MCF 10A (cell line): ENCODE measurements at regions not wholly inside any gene's neighbourhood (a gene's known extent, or its start where the extent isn't known, plus 50 kb on each side); places are given as distances from the start of the nearest gene placed in this dataset.

ENCODE experiments used
- BruUV-seq: library from RNA; stranded (reverse); fragments of 400-500 nt; replicated peaks from 2 replicates; lab custom pipeline; 2021; lab: Mats Ljungman, UMichigan
- CTCF ChIA-PET: fragments of 300-600 bp; sonication (Branson Sonifier 250); formaldehyde crosslinking; extraction: SDS; loops from one replicate; lab custom pipeline; 2021; ENCODE audit warnings: antibody characterized with exemption, inconsistent platforms; lab: Yijun Ruan, JAX
- POLR2A ChIA-PET: fragments of 300-600, 350-650 bp; sonication (Branson Sonifier 250); formaldehyde crosslinking; extraction: SDS; loops from one replicate; lab custom pipeline; 2020; ENCODE audit warnings: antibody characterized with exemption, inconsistent platforms; lab: Yijun Ruan, JAX
- DNase-seq: peaks from one replicate; pipeline ENCODE4 v3.0.0-alpha.2; 2018; ENCODE audit not compliant: unreplicated experiment
- H3K27ac Mint-ChIP-seq: one replicate; pipeline ENCODE4 v1.8.0; 2022; ENCODE audit warnings: mild to moderate bottlenecking, low read depth, mixed read lengths; ENCODE audit not compliant: unreplicated experiment
- H3K27me3 Mint-ChIP-seq: one replicate; pipeline ENCODE4 v1.8.0; 2022; ENCODE audit warnings: mixed read lengths; ENCODE audit not compliant: insufficient read depth, unreplicated experiment
- H3K36me3 Mint-ChIP-seq: one replicate; pipeline ENCODE4 v1.8.0; 2022; ENCODE audit warnings: mild to moderate bottlenecking, moderate library complexity, mixed read lengths; ENCODE audit not compliant: insufficient read depth, unreplicated experiment
- H3K4me1 Mint-ChIP-seq: one replicate; pipeline ENCODE4 v1.8.0; 2022; ENCODE audit warnings: mixed read lengths; ENCODE audit not compliant: insufficient read depth, unreplicated experiment
- H3K4me3 Mint-ChIP-seq: one replicate; pipeline ENCODE4 v1.8.0; 2022; ENCODE audit warnings: mild to moderate bottlenecking, moderate library complexity, mixed read lengths; ENCODE audit not compliant: unreplicated experiment
- H3K9me3 Mint-ChIP-seq: one replicate; pipeline ENCODE4 v1.8.0; 2022; ENCODE audit warnings: mixed read lengths; ENCODE audit not compliant: unreplicated experiment
- intact Hi-C: fragments of 100-400 bp; cut with micrococcal nuclease; formaldehyde crosslinking; loops from 2 replicates; pipeline ENCODE4 v1.14.1; 2022
- TF ChIP-seq, protein P1 (sequence below): fragments of 200-600 bp; IDR thresholded peaks from one replicate; pipeline ENCODE4 v1.8.0; 2022; ENCODE audit warnings: antibody characterized with exemption, mild to moderate bottlenecking; ENCODE audit not compliant: unreplicated experiment

DNA sequence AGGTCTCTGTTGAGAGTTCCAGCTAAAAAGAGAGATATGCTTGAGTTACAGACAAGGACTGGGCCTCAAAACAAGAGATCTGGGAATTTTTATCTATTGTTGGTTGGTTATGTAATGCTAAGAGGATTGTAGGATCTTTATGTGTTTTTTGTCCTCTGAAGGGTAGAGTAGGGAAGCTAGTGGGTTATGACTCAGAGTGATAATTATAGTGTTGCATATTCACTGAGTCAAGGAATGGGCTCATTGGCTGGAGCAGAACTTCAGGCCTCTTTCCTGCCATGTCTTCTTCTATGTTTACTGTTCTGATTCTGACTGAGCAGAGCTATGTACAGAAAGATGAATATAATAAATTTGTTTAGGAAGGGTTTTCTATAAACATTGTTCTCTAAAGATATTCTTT, 66.1 kb upstream of the NOX3 start:
- peaks cover 20% of the 10 kb centered on the region for H3K4me1 Mint-ChIP-seq
- intact Hi-C loops = no loop called here
- no peak for DNase-seq
- TF ChIP-seq, protein P1, sequence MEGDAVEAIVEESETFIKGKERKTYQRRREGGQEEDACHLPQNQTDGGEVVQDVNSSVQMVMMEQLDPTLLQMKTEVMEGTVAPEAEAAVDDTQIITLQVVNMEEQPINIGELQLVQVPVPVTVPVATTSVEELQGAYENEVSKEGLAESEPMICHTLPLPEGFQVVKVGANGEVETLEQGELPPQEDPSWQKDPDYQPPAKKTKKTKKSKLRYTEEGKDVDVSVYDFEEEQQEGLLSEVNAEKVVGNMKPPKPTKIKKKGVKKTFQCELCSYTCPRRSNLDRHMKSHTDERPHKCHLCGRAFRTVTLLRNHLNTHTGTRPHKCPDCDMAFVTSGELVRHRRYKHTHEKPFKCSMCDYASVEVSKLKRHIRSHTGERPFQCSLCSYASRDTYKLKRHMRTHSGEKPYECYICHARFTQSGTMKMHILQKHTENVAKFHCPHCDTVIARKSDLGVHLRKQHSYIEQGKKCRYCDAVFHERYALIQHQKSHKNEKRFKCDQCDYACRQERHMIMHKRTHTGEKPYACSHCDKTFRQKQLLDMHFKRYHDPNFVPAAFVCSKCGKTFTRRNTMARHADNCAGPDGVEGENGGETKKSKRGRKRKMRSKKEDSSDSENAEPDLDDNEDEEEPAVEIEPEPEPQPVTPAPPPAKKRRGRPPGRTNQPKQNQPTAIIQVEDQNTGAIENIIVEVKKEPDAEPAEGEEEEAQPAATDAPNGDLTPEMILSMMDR = no peak
- H3K27ac Mint-ChIP-seq = no peak overlapping the region
- BruUV-seq = no TSS peak
- no peaks in the 10 kb centered on the region for H3K27me3 Mint-ChIP-seq
- H3K4me3 Mint-ChIP-seq = no peak overlapping the region
- CTCF ChIA-PET = interaction anchor here (0.6 kb wide), 1 partner anchor 194 kb away, joined by 4 read pairs; no protein-coding TSS in a partner anchor
- H3K9me3 Mint-ChIP-seq = no peaks in the 10 kb centered on the region
- POLR2A ChIA-PET = no interaction called here
- no peaks in the 10 kb centered on the region for H3K36me3 Mint-ChIP-seq

DNA sequence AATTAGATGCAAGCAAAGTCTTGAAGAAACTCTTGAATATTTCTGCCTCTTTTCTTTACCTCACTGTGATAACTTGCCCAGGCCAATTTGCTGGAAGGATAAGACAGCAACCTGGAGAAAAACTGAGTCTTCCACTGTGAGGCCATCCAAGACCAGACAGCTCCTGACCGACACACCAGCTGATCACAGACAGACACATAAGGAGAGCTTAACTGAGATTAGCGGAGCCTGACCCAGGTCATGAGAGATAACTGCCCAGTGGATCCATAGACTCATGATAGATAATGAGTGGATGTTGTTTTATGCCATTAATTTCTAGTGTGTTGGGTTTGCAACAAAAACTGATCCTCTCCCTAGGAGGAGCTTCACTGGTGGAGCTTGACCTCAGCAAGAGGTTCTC, 64.4 kb upstream of the NOX3 start:
- Mint-ChIP-seq H3K4me3 (no peak overlapping the region), H3K27me3 (no peaks in the 10 kb centered on the region), H3K4me1 (peaks cover 20% of the 10 kb centered on the region), H3K27ac (no peak overlapping the region), H3K9me3 (no peaks in the 10 kb centered on the region), H3K36me3 (no peaks in the 10 kb centered on the region)
- TF ChIP-seq, protein P1 = no peak
- no peak for DNase-seq
- no TSS peak for BruUV-seq
- ChIA-PET CTCF (interaction anchor here (0.5 to 1.1 kb wide), 2 partner anchors 9 to 11 kb away, joined by 4 to 5 read pairs; no protein-coding TSS in a partner anchor), POLR2A (interaction anchor here (0.6 to 1.2 kb wide), 2 partner anchors 37 to 205 kb away, joined by 3 read pairs; no protein-coding TSS in a partner anchor)
- intact Hi-C loops = no loop called here

DNA sequence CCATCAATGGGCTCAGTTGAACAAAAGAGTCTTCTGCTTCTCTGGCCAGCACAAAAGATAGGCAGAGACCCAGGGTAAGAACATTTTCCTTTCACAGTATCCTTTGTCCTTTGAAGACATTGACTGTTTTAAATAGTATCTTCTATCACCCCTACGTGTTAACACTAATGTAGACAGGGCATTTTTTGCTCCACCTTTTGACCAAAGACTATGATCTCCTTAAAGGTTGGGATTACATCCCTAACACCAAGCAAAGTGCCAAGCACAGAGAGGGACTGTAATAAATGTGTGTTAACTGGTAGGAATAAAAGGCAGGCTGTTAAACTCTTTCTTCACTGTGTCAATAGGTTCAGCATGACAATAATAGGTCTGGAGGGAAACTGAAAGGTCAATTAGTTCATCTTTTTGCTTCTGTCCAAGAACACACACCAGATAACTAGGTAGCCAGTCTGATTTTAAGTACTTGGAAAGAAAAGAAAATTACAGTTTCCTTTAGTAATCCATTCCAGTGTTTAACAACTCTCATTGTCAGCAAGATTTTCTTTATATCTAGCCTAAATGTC, 63.6 kb upstream of the NOX3 start:
- POLR2A ChIA-PET = interaction anchor here (1.2 kb wide), 1 partner anchor 204 kb away, joined by 3 read pairs; no protein-coding TSS in a partner anchor
- TF ChIP-seq, protein P1 = no peak
- H3K4me3 Mint-ChIP-seq = no peak overlapping the region

DNA sequence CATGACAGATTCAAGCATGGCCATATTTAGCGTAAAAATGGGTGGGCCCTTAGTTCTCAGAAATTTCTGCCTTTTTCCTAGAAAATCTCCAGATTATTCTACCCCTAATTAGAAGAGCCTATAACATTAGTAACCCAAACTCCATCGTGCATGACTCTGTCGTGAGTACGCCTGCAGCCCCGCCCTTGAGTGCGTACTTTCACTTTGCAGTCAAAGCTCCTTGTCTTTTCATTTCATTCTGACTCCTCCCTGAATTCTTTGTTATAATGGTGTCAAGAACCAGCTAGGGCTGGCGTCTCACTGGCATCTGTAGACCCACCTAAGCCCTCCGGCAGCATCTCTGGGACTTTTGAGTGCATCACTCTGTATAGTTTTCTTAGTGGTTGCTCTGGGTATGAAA, 61.7 kb upstream of the NOX3 start:
- CTCF ChIA-PET = interaction anchor here (0.9 to 1.0 kb wide), 2 partner anchors 12 to 20 kb away, joined by 3 to 4 read pairs; no protein-coding TSS in a partner anchor
- H3K4me1 Mint-ChIP-seq = peaks cover 10% of the 10 kb centered on the region
- no peaks in the 10 kb centered on the region for H3K36me3 Mint-ChIP-seq
- intact Hi-C loops = no loop called here
- H3K27me3 Mint-ChIP-seq = no peaks in the 10 kb centered on the region
- DNase-seq = no peak
- H3K4me3 Mint-ChIP-seq = no peak overlapping the region
- POLR2A ChIA-PET = no interaction called here
- H3K27ac Mint-ChIP-seq = no peak overlapping the region
- no peaks in the 10 kb centered on the region for H3K9me3 Mint-ChIP-seq
- no TSS peak for BruUV-seq
- TF ChIP-seq, protein P1 = no peak

More for the DNA sequence above, 63.6 kb upstream of the NOX3 start:
- CTCF ChIA-PET = no interaction called here
- peaks cover 16% of the 10 kb centered on the region for H3K4me1 Mint-ChIP-seq
- no peaks in the 10 kb centered on the region for H3K36me3 Mint-ChIP-seq
- no peaks in the 10 kb centered on the region for H3K9me3 Mint-ChIP-seq
- DNase-seq = no peak
- no TSS peak for BruUV-seq
- H3K27me3 Mint-ChIP-seq = no peaks in the 10 kb centered on the region
- intact Hi-C loops = no loop called here
- H3K27ac Mint-ChIP-seq = no peak overlapping the region
